CD4-positive, CD25-positive, alpha-beta regulatory T cell (primary cell): ENCODE measurements at regions not wholly inside any gene's neighbourhood (a gene's known extent, or its start where the extent isn't known, plus 50 kb on each side); places are given as distances from the start of the nearest gene placed in this dataset.
"Not testable (repeated sequence)": the region's sequence is repeated elsewhere in the genome, so short reads cannot be mapped to it uniquely, and the experiment has no call there.

Experiments used
- ATAC-seq, 2 donors: fragments of 150-1000 bp; cut with Tn5 transposase; one replicate each; pipeline ENCODE4 v1.10.0; 2021; ENCODE audit warnings: low read depth in 2 of 2, moderate number of reproducible peaks in 2 of 2, moderate library complexity in 1 of 2
- DNase-seq, 3 donors: peaks; one replicate each; pipeline versions ENCODE4 v3.0.0 to v3.0.0-alpha.2; 2012 to 2022; ENCODE audit warnings: mixed read lengths in 1 of 3
- H3K27ac ChIP-seq: one replicate; pipeline ENCODE4 v1.7.0; 2013; ENCODE audit warnings: mild to moderate bottlenecking, low read length; ENCODE audit not compliant: insufficient read depth, poor library complexity, severe bottlenecking
- H3K27me3 ChIP-seq: one replicate; pipeline ENCODE4 v1.7.0; 2013; ENCODE audit warnings: low read length; ENCODE audit not compliant: control insufficient read depth, insufficient read depth
- H3K36me3 ChIP-seq: one replicate; pipeline ENCODE4 v1.7.0; 2013; ENCODE audit warnings: mild to moderate bottlenecking, low read length, moderate library complexity; ENCODE audit not compliant: control insufficient read depth, insufficient read depth
- H3K4me1 ChIP-seq: 2 replicates; pipeline ENCODE4 v1.7.0; 2013; ENCODE audit warnings: mild to moderate bottlenecking, low read length; ENCODE audit not compliant: insufficient read depth, control insufficient read depth, poor library complexity, severe bottlenecking
- H3K4me3 ChIP-seq: one replicate; pipeline ENCODE4 v1.7.0; 2013; ENCODE audit warnings: low read depth, mild to moderate bottlenecking, low read length, moderate library complexity
- H3K9me3 ChIP-seq, 2 experiments: 1 replicate in 1 of 2; 2 replicates in 1 of 2; pipeline ENCODE4 v1.7.0; 2013; ENCODE audit warnings: low read length in 2 of 2, mild to moderate bottlenecking in 1 of 2, moderate library complexity in 1 of 2; ENCODE audit not compliant: control insufficient read depth in 2 of 2
- H3K27ac Mint-ChIP-seq, 3 donors: one replicate each; pipeline ENCODE4 v1.8.0; 2020 to 2022; ENCODE audit warnings: mild to moderate bottlenecking in 3 of 3, mixed read lengths in 3 of 3, moderate library complexity in 2 of 3
- H3K27me3 Mint-ChIP-seq: one replicate; pipeline ENCODE4 v1.8.0; 2022; ENCODE audit warnings: mild to moderate bottlenecking, mixed read lengths
- H3K36me3 Mint-ChIP-seq: one replicate; pipeline ENCODE4 v1.8.0; 2020; ENCODE audit warnings: mixed read lengths
- H3K4me1 Mint-ChIP-seq, 4 donors: one replicate each; pipeline ENCODE4 v1.8.0; 2020 to 2022; ENCODE audit warnings: mixed read lengths in 4 of 4, mild to moderate bottlenecking in 1 of 4
- H3K4me3 Mint-ChIP-seq, 4 donors: one replicate each; pipeline ENCODE4 v1.8.0; 2020 to 2022; ENCODE audit warnings: mild to moderate bottlenecking in 4 of 4, mixed read lengths in 4 of 4, moderate library complexity in 3 of 4
- H3K9me3 Mint-ChIP-seq, 7 donors: one replicate each; pipeline ENCODE4 v1.8.0; 2020 to 2022; ENCODE audit warnings: mixed read lengths in 7 of 7, mild to moderate bottlenecking in 3 of 7, moderate library complexity in 2 of 7

GRCh38 chr16:87203060-87203656 lies 114.0 kb downstream of the C16orf95 start:
- H3K27ac Mint-ChIP-seq: peak overlapping the region in 2 of 3 donors; percentile 42 to 74
- Histone ChIP-seq H3K27me3 (no peaks in the 10 kb centered on the region), H3K36me3 (no peaks in the 10 kb centered on the region), H3K4me1 (no peaks in the 10 kb centered on the region), H3K9me3 (no peaks in the 10 kb centered on the region), H3K4me3 (no peak overlapping the region), H3K27ac (no peak overlapping the region)
- H3K9me3 Mint-ChIP-seq: no peaks in the 10 kb centered on the region
- peaks cover 0 to 2% (median 0%) of the 10 kb centered on the region in 4 donors for H3K4me1 Mint-ChIP-seq
- no peak overlapping the region for H3K4me3 Mint-ChIP-seq
- ATAC-seq: no peak
- peaks cover 9% of the 10 kb centered on the region for H3K27me3 Mint-ChIP-seq
- peak in 1 of 3 donors; percentile 58 for DNase-seq
- no peaks in the 10 kb centered on the region for H3K36me3 Mint-ChIP-seq

GRCh38 chr16:87206646-87207451 lies 110.3 kb downstream of the C16orf95 start:
- H3K36me3 Mint-ChIP-seq: no peaks in the 10 kb centered on the region
- no peaks in the 10 kb centered on the region for H3K27me3 ChIP-seq
- H3K27ac Mint-ChIP-seq: no peak overlapping the region
- H3K36me3 ChIP-seq: no peaks in the 10 kb centered on the region
- H3K4me3 ChIP-seq: no peak overlapping the region
- ATAC-seq: no peak
- H3K4me3 Mint-ChIP-seq: no peak overlapping the region
- H3K9me3 ChIP-seq: no peaks in the 10 kb centered on the region
- H3K27ac ChIP-seq: no peak overlapping the region
- peaks cover 0 to 2% (median 0%) of the 10 kb centered on the region in 4 donors for H3K4me1 Mint-ChIP-seq
- no peaks in the 10 kb centered on the region for H3K4me1 ChIP-seq
- peaks cover 0 to 1% (median 0%) of the 10 kb centered on the region in 7 donors for H3K9me3 Mint-ChIP-seq
- DNase-seq: no peak
- peaks cover 4% of the 10 kb centered on the region for H3K27me3 Mint-ChIP-seq

DNA sequence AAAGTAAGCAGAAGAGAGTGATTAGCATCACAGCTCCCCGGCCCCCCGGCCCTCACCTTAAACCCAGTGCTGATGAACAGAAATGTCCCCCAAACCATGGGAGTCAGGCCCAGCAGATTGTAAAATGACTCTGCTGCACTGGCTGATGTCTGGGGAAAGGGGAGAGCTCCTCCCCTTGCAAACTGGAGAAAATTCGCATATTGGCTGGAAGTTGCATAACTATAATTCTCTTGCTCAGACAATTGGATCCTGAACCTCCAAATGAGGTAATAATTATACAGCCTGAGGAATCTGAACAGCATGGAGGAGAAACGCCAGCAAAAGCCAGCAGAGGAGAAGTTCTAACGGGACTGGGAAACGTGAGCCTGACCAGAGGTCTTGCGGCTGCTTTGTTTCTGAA lies 109.7 kb downstream of the C16orf95 start:
- Mint-ChIP-seq H3K4me3 (no peak overlapping the region), H3K9me3 (peaks cover 0 to 1% (median 0%) of the 10 kb centered on the region in 7 donors), H3K36me3 (no peaks in the 10 kb centered on the region), H3K27me3 (peaks cover 4% of the 10 kb centered on the region), H3K27ac (no peak overlapping the region), H3K4me1 (peaks cover 0 to 2% (median 0%) of the 10 kb centered on the region in 4 donors)
- Histone ChIP-seq H3K4me1 (no peaks in the 10 kb centered on the region), H3K36me3 (no peaks in the 10 kb centered on the region), H3K27me3 (no peaks in the 10 kb centered on the region), H3K9me3 (no peaks in the 10 kb centered on the region), H3K27ac (no peak overlapping the region), H3K4me3 (no peak overlapping the region)
- DNase-seq: no peak
- ATAC-seq: no peak

DNA sequence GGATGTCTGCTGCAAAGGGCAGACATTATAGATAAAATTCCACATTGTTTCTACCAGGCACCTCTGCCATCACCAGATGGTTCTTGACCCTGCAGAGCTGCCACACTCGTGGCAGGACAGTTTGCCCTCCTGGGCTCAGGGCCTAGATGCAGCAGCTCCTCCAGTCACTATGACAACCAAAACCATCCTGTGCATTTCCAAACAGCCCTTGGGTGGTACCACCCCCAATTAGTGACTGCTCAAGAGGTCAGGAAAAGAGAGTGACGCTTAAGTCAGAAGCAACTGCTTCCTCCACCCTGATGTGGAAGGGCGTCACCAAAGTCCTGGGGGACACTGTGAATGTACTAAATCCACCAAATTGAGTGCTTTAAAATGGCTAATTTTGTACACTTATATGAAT lies 109.2 kb downstream of the C16orf95 start:
- Histone ChIP-seq H3K27me3 (no peaks in the 10 kb centered on the region), H3K4me1 (no peaks in the 10 kb centered on the region), H3K36me3 (no peaks in the 10 kb centered on the region), H3K4me3 (no peak overlapping the region), H3K27ac (no peak overlapping the region), H3K9me3 (no peaks in the 10 kb centered on the region)
- peaks cover 0 to 1% (median 0%) of the 10 kb centered on the region in 7 donors for H3K9me3 Mint-ChIP-seq
- H3K4me1 Mint-ChIP-seq: peaks cover 0 to 1% (median 0%) of the 10 kb centered on the region in 4 donors
- ATAC-seq (no peak), DNase-seq (no peak)
- peaks cover 4% of the 10 kb centered on the region for H3K27me3 Mint-ChIP-seq
- H3K27ac Mint-ChIP-seq: no peak overlapping the region
- no peaks in the 10 kb centered on the region for H3K36me3 Mint-ChIP-seq
- no peak overlapping the region for H3K4me3 Mint-ChIP-seq

DNA sequence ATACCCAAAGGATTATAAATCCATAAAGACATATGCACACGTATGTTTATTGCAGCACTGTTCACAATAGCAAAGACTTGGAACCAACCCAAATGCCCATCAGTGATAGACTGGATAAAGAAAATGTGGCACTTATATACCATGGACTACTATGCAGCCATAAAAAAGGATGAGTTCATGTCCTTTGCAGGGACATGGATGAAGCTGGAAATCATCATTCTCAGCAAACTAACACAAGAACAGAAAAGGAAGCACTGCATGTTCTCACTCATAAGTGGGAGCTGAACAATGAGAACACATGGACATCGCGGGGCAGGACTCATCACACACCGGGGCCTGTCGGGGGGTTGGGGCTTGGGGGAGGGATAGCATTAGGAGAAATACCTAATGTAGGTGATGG lies 108.2 kb downstream of the C16orf95 start:
- not testable (repeated sequence) for H3K4me1 Mint-ChIP-seq, H3K4me3 ChIP-seq, H3K4me3 Mint-ChIP-seq, ATAC-seq, H3K27ac ChIP-seq, H3K27me3 ChIP-seq, H3K9me3 Mint-ChIP-seq, H3K27me3 Mint-ChIP-seq, H3K36me3 Mint-ChIP-seq, H3K9me3 ChIP-seq, H3K4me1 ChIP-seq, DNase-seq, H3K27ac Mint-ChIP-seq, H3K36me3 ChIP-seq

DNA sequence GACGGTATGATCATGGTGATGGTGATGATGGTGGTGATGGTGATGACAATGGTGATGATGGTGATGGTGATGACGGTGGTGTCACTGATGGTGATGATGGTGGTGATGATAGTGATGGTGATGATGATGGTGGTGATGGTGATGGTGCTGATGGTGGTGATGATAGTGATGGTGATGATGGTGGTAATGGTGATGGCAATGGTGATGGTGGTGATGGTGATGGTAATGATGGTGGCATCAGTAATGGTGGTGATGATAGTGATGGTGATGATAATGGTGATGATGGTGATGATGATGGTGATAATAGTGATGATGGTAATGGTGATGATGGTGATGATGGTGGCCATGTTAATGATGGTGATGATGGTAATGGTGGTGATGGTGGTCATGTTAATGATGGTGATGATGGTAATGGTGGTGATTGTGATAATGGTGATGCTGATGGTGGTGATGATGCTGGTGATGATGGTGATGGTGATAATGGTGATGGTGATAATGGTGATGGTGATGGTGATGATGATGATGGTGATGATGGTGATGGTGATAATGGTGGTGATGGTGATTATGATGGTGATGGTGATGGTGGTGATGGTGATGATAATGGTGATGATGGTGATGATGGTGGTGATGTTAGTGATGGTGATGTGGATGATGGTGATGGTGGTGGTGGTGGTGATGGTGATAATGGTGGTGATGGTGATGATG lies 107.2 kb downstream of the C16orf95 start:
- no peaks in the 10 kb centered on the region for H3K9me3 ChIP-seq
- ATAC-seq (no peak), DNase-seq (no peak)
- no peak overlapping the region for H3K27ac ChIP-seq
- peaks cover 0 to 1% (median 0%) of the 10 kb centered on the region in 7 donors for H3K9me3 Mint-ChIP-seq
- no peaks in the 10 kb centered on the region for H3K36me3 Mint-ChIP-seq
- no peaks in the 10 kb centered on the region for H3K4me1 ChIP-seq
- H3K27me3 Mint-ChIP-seq: no peaks in the 10 kb centered on the region
- H3K27me3 ChIP-seq: no peaks in the 10 kb centered on the region
- no peaks in the 10 kb centered on the region for H3K4me1 Mint-ChIP-seq
- H3K36me3 ChIP-seq: no peaks in the 10 kb centered on the region
- no peak overlapping the region for H3K4me3 ChIP-seq
- no peak overlapping the region for H3K27ac Mint-ChIP-seq
- H3K4me3 Mint-ChIP-seq: no peak overlapping the region

DNA sequence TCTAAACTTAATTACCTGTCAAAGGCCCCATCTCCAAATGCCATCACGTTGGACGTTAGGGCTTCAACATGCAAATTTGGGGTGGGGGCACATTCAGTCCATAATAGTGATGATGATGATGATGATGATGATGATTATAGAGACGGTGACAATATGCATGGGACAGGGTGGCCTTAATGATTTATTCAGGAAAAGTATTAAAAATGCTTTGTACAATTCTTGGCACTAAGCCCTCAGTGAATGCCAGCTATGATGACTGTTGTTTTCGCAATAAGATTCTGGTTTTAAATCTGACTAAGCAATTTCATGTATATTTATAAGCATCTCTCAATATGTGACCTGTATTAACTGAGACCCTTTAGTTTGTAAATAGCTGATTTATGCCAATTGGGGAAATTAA lies 106.3 kb downstream of the C16orf95 start:
- ATAC-seq (no peak), DNase-seq (no peak)
- H3K4me3 ChIP-seq: no peak overlapping the region
- H3K9me3 Mint-ChIP-seq: peaks cover 0 to 1% (median 0%) of the 10 kb centered on the region in 7 donors
- no peak overlapping the region for H3K27ac Mint-ChIP-seq
- H3K27ac ChIP-seq: no peak overlapping the region
- H3K36me3 Mint-ChIP-seq: no peaks in the 10 kb centered on the region
- no peaks in the 10 kb centered on the region for H3K9me3 ChIP-seq
- H3K4me3 Mint-ChIP-seq: no peak overlapping the region
- no peaks in the 10 kb centered on the region for H3K27me3 ChIP-seq
- no peaks in the 10 kb centered on the region for H3K36me3 ChIP-seq
- H3K27me3 Mint-ChIP-seq: no peaks in the 10 kb centered on the region
- H3K4me1 ChIP-seq: no peaks in the 10 kb centered on the region
- no peaks in the 10 kb centered on the region for H3K4me1 Mint-ChIP-seq
